ENCODE measurements at regions not wholly inside any gene's neighbourhood (a gene's known extent, or its start where the extent isn't known, plus 50 kb on each side); places are given as distances from the start of the nearest gene placed in this dataset.

DNA sequence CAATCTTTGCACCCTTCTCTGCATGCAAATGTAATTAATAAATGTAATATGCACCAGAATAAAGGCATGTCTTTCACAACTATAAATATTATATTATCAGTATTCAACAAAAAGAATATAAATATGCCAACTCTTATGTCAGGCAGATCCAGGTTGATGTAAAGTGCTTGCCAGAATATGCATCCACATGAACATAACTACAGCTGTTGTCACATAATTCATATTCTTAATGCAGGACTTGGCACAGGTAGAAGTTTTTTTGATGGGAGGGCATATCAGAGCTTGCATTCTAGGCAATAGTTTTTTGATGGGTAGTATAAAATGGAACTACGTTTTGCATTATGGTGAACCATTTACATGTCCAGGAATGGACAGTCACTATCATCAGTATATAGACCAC, 544.3 kb downstream of the ZNF804A start:
- no peak overlapping the region for H3K4me3 ChIP-seq (ENCODE audit: severe bottlenecking)

DNA sequence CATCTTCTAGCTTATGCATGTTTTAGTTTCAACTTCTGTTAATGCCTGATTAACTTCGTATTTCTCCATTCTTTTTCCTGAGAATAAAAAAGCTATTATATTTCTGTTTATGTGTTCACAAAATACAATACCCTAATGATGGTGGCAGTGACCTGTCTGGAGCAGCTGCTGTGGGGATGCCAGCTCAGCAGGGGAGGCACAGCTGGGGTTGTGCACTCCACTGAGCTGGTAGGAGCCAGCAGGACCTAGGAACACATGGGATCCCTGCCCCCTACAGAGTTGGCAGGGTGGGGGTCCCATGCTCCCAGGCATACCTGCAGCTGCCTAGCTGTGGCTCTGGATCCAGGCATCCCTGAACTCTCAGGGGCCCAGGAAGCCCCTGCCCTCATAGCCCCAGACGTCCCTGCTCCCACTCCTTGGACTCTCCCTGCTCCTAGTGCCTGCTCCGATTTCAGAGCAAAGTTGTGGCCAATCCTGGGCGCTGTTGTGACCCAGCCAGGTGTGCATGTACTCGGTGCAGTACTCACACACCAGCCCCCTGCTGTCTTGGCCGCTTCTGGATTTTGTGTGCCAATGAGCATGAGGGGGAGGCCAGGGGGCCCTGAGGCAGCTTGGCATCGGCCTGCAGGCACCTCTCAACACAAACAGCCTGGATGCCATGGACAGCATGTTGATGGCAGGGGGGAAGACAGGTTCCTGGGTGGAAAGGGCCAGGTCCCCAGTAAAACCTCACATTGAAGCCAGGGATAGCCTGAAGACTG, 546.0 kb downstream of the ZNF804A start:
- H3K36me3 ChIP-seq (ENCODE audit: low read depth): no peaks in the 10 kb centered on the region
- no peaks in the 10 kb centered on the region for H3K9me3 ChIP-seq (ENCODE audit: severe bottlenecking)
- ATAC-seq (ENCODE audit: low read depth) (0 out of 3 replicates have a peak, but pooled peaks have one; percentile 21), DNase-seq (ENCODE audit: low spot score) (no peak)
- no peaks in the 10 kb centered on the region for H3K27me3 ChIP-seq (ENCODE audit: insufficient read depth, poor library complexity, severe bottlenecking)
- H3K4me1 ChIP-seq (ENCODE audit: insufficient read depth, poor library complexity, severe bottlenecking): no peaks in the 10 kb centered on the region
- TF ChIP-seq, protein P1, sequence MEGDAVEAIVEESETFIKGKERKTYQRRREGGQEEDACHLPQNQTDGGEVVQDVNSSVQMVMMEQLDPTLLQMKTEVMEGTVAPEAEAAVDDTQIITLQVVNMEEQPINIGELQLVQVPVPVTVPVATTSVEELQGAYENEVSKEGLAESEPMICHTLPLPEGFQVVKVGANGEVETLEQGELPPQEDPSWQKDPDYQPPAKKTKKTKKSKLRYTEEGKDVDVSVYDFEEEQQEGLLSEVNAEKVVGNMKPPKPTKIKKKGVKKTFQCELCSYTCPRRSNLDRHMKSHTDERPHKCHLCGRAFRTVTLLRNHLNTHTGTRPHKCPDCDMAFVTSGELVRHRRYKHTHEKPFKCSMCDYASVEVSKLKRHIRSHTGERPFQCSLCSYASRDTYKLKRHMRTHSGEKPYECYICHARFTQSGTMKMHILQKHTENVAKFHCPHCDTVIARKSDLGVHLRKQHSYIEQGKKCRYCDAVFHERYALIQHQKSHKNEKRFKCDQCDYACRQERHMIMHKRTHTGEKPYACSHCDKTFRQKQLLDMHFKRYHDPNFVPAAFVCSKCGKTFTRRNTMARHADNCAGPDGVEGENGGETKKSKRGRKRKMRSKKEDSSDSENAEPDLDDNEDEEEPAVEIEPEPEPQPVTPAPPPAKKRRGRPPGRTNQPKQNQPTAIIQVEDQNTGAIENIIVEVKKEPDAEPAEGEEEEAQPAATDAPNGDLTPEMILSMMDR (IDR thresholded peaks at IDR 0.05; ENCODE audit: poor library complexity, severe bottlenecking): no peak
- H3K27ac ChIP-seq (ENCODE audit: poor library complexity, severe bottlenecking): no peak overlapping the region
- no peak overlapping the region for H3K4me3 ChIP-seq (ENCODE audit: severe bottlenecking)

More for the DNA sequence above, 544.3 kb downstream of the ZNF804A start:
- ATAC-seq (ENCODE audit: low read depth) (no peak), DNase-seq (ENCODE audit: low spot score) (no peak)
- no peaks in the 10 kb centered on the region for H3K27me3 ChIP-seq (ENCODE audit: insufficient read depth, poor library complexity, severe bottlenecking)
- H3K36me3 ChIP-seq (ENCODE audit: low read depth): no peaks in the 10 kb centered on the region
- no peaks in the 10 kb centered on the region for H3K9me3 ChIP-seq (ENCODE audit: severe bottlenecking)
- no peaks in the 10 kb centered on the region for H3K4me1 ChIP-seq (ENCODE audit: insufficient read depth, poor library complexity, severe bottlenecking)
- no peak overlapping the region for H3K27ac ChIP-seq (ENCODE audit: poor library complexity, severe bottlenecking)
- TF ChIP-seq, protein P1 (IDR thresholded peaks at IDR 0.05; ENCODE audit: poor library complexity, severe bottlenecking): no peak

DNA sequence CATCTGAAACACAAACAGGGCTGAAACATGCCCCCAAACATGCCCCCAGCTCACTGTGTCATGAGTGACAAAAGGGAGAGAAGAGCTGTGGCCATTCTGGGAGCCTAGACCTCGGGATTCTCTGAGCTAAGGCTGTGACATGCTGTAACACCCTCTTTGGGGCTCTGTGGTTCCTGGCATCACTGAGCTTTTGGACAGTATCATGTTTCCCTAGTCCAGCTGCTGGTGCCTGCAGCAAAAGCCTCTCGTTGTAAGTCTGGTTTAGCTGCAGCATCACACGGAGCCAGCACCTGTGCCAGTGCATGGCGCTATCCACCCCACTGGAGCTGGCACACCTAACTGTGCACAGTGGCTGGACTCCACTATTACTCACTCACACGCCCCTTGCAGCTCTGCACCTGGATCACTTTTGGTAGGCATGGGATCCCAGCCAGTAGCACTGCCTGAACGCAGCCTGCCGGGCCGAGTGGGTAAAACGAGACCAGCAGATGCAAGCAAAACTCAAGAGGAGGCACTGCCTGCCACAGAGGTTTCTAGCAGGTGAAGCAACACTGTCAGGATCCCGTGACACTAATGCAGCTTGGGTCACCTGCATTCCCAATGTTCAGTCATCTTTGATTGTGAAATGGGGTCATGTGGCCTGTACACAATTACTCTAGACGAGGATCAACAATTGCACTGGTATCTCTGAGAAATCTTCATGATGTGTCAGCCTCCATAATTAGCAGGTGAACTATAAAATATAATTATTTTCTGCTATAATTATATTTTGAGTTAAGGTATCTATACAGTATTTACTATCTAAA, 547.2 kb downstream of the ZNF804A start:
- no peak for DNase-seq (ENCODE audit: low spot score)
- no peaks in the 10 kb centered on the region for H3K36me3 ChIP-seq (ENCODE audit: low read depth)
- H3K27ac ChIP-seq (ENCODE audit: poor library complexity, severe bottlenecking): no peak overlapping the region
- no peaks in the 10 kb centered on the region for H3K27me3 ChIP-seq (ENCODE audit: insufficient read depth, poor library complexity, severe bottlenecking)
- H3K9me3 ChIP-seq (ENCODE audit: severe bottlenecking): no peaks in the 10 kb centered on the region
- H3K4me1 ChIP-seq (ENCODE audit: insufficient read depth, poor library complexity, severe bottlenecking): no peaks in the 10 kb centered on the region
- TF ChIP-seq, protein P1 (IDR thresholded peaks at IDR 0.05; ENCODE audit: poor library complexity, severe bottlenecking): no peak
- ATAC-seq (ENCODE audit: low read depth): no peak
- no peak overlapping the region for H3K4me3 ChIP-seq (ENCODE audit: severe bottlenecking)

DNA sequence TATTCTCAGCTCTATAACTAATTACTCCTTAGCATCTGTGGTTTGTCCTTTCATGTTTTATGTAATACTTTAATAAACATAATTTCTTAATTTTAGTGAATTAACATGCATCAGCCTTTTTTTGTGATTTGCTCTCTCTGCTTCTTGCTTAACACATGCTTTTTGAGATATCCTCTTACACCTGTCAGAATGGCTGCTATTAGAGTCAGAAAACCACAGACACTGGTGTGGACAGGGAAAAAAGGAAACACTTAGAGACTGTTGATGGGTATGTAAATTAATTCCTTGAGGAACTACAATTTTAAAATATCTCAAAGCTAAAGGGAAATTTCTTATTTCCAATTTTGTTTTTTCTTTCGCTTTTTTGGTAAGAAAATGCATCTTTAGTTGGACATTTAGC, 549.0 kb downstream of the ZNF804A start:
- no peak for ATAC-seq (ENCODE audit: low read depth)
- no peak overlapping the region for H3K4me3 ChIP-seq (ENCODE audit: severe bottlenecking)
- no peaks in the 10 kb centered on the region for H3K27me3 ChIP-seq (ENCODE audit: insufficient read depth, poor library complexity, severe bottlenecking)
- H3K27ac ChIP-seq (ENCODE audit: poor library complexity, severe bottlenecking): no peak overlapping the region
- H3K4me1 ChIP-seq (ENCODE audit: insufficient read depth, poor library complexity, severe bottlenecking): no peaks in the 10 kb centered on the region
- TF ChIP-seq, protein P1 (IDR thresholded peaks at IDR 0.05; ENCODE audit: poor library complexity, severe bottlenecking): no peak
- no peaks in the 10 kb centered on the region for H3K36me3 ChIP-seq (ENCODE audit: low read depth)
- DNase-seq (ENCODE audit: low spot score): no peak
- H3K9me3 ChIP-seq (ENCODE audit: severe bottlenecking): no peaks in the 10 kb centered on the region
